ENCODE measurements at regions not wholly inside any gene's neighbourhood (a gene's known extent, or its start where the extent isn't known, plus 50 kb on each side); places are given as distances from the start of the nearest gene placed in this dataset.

DNA sequence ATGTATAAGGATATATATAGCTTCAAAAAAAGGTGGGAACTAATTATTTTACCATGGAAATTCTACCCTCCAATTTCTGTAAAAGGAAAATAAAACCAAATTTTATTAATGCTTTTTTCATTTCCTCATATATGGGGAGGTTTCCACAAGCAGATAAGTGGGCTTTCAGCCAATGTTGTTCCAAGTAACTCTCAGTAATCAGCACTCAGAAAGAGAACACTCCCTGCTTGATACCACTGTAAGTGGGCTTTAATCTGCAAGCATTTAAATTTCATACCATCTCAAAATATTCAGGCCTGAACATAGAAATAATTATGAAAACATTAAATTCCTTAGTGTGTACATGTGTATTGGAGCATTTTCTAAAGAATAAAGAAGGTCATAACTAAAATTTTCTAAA lies 827.6 kb downstream of the C12orf50 start:
- ATAC-seq (ENCODE audit: low read depth) (no peak), DNase-seq (no peak)
- no peaks in the 10 kb centered on the region for H3K79me2 ChIP-seq (ENCODE audit: control insufficient read depth, insufficient read depth, low read length)
- no peak overlapping the region for H2AFZ ChIP-seq (ENCODE audit: insufficient read depth, low read depth, low read length, poor library complexity, severe bottlenecking)
- no peaks in the 10 kb centered on the region for H3K27me3 ChIP-seq (replicated peaks in 1 of 4; ENCODE audit: control extremely low read depth in 1 of 4, control insufficient read depth in 3 of 4, insufficient read depth in 4 of 4, low read length in 3 of 4)
- no peaks in the 10 kb centered on the region for H3K4me1 ChIP-seq (ENCODE audit: control insufficient read depth in 2 of 2, insufficient read depth in 2 of 2, low read length in 2 of 2)
- H3K27me3 Mint-ChIP-seq, result no peaks in the 10 kb centered on the region
- H3K27ac ChIP-seq (ENCODE audit: low read length in 2 of 2), result no peak overlapping the region
- intact Hi-C loops (cut with micrococcal nuclease), result no loop called here
- H4K20me1 ChIP-seq (ENCODE audit: control insufficient read depth, insufficient read depth, low read length, poor library complexity, severe bottlenecking), result no peaks in the 10 kb centered on the region
- TF ChIP-seq, protein P1, sequence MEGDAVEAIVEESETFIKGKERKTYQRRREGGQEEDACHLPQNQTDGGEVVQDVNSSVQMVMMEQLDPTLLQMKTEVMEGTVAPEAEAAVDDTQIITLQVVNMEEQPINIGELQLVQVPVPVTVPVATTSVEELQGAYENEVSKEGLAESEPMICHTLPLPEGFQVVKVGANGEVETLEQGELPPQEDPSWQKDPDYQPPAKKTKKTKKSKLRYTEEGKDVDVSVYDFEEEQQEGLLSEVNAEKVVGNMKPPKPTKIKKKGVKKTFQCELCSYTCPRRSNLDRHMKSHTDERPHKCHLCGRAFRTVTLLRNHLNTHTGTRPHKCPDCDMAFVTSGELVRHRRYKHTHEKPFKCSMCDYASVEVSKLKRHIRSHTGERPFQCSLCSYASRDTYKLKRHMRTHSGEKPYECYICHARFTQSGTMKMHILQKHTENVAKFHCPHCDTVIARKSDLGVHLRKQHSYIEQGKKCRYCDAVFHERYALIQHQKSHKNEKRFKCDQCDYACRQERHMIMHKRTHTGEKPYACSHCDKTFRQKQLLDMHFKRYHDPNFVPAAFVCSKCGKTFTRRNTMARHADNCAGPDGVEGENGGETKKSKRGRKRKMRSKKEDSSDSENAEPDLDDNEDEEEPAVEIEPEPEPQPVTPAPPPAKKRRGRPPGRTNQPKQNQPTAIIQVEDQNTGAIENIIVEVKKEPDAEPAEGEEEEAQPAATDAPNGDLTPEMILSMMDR (IDR thresholded peaks at IDR 0.05), result no peak
- no peak for TF ChIP-seq EZH2 (IDR thresholded peaks at IDR 0.05; ENCODE audit: borderline replicate concordance, insufficient read depth, low read depth, low read length, poor library complexity, severe bottlenecking)
- H3K4me3 Mint-ChIP-seq, result no peak overlapping the region
- H3K9me3 Mint-ChIP-seq (ENCODE audit: insufficient read depth), result peaks cover 2% of the 10 kb centered on the region
- H3K9ac ChIP-seq (ENCODE audit: low read length), result no peak overlapping the region
- ChIA-PET POLR2A (no interaction called here), CTCF (no interaction called here)
- no peak overlapping the region for H3K4me2 ChIP-seq (replicated peaks; ENCODE audit: low read depth, low read length, poor library complexity, severe bottlenecking)
- peaks cover 0 to 5% (median 0%) of the 10 kb centered on the region in 3 donors for H3K9me3 ChIP-seq (ENCODE audit: control extremely low read depth in 1 of 3, control insufficient read depth in 2 of 3, insufficient read depth in 1 of 3, low read length in 2 of 3)
- H3K36me3 ChIP-seq (replicated peaks in 1 of 2; ENCODE audit: control extremely low read depth in 1 of 2, control insufficient read depth in 1 of 2, extremely low read depth in 1 of 2, insufficient read depth in 2 of 2, low read length in 1 of 2), result no peaks in the 10 kb centered on the region
- H3K4me1 Mint-ChIP-seq, result no peaks in the 10 kb centered on the region
- no peak overlapping the region for H3K27ac Mint-ChIP-seq
- no peak overlapping the region for H3K4me3 ChIP-seq (ENCODE audit: control extremely low read depth in 1 of 5, extremely low read depth in 1 of 5, insufficient read depth in 1 of 5, low read depth in 2 of 5, low read length in 4 of 5)

DNA sequence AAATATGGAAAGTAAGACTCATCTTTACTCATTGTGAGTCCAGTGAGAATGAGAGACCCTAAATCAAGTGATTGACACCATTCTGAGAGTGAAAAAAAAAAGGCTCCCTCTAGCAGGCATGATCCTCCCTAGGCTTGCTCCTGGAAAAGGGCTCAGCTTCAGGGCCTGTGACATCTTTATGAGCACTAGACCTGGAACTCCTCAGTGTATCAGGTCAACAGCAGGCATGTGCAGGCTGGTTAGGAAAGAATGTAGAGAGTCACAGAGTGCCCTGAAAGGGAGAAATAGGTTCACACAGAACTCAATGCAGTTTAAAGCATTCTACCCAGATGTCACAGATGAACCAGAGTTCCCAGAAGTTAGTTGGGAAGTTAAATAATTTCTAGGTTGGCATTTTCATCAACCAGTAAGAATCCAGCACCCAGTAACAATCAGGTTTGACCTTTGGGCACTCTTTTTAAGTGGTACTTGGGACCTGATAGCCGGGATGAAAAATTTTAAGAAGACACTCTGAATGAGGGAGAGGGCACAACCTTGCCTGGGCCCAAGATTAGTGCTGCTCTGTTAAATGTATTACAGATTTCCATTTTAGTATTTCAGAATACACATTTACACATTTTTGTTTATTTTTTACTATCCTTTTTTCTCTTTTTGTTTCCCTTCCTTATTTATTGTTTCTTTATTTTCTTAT lies 828.8 kb downstream of the C12orf50 start:
- intact Hi-C loops (cut with micrococcal nuclease), result no loop called here
- ATAC-seq (ENCODE audit: low read depth) (no peak), DNase-seq (no peak)
- CTCF ChIA-PET, result no interaction called here
- H2AFZ ChIP-seq (ENCODE audit: insufficient read depth, low read depth, low read length, poor library complexity, severe bottlenecking), result no peak overlapping the region
- H3K27ac ChIP-seq (ENCODE audit: low read length in 2 of 2), result no peak overlapping the region
- no peaks in the 10 kb centered on the region for H3K36me3 ChIP-seq (replicated peaks in 1 of 2; ENCODE audit: control extremely low read depth in 1 of 2, control insufficient read depth in 1 of 2, extremely low read depth in 1 of 2, insufficient read depth in 2 of 2, low read length in 1 of 2)
- H3K4me3 ChIP-seq (ENCODE audit: control extremely low read depth in 1 of 5, extremely low read depth in 1 of 5, insufficient read depth in 1 of 5, low read depth in 2 of 5, low read length in 4 of 5), result no peak overlapping the region
- Mint-ChIP-seq H3K27ac (no peak overlapping the region), H3K27me3 (no peaks in the 10 kb centered on the region), H3K9me3 (ENCODE audit: insufficient read depth) (peaks cover 2% of the 10 kb centered on the region), H3K4me1 (no peaks in the 10 kb centered on the region), H3K4me3 (no peak overlapping the region)
- H3K79me2 ChIP-seq (ENCODE audit: control insufficient read depth, insufficient read depth, low read length), result no peaks in the 10 kb centered on the region
- H3K9me3 ChIP-seq (ENCODE audit: control extremely low read depth in 1 of 3, control insufficient read depth in 2 of 3, insufficient read depth in 1 of 3, low read length in 2 of 3), result peaks cover 0 to 5% (median 0%) of the 10 kb centered on the region in 3 donors
- H3K27me3 ChIP-seq (replicated peaks in 1 of 4; ENCODE audit: control extremely low read depth in 1 of 4, control insufficient read depth in 3 of 4, insufficient read depth in 4 of 4, low read length in 3 of 4), result no peaks in the 10 kb centered on the region
- no peak for TF ChIP-seq EZH2 (IDR thresholded peaks at IDR 0.05; ENCODE audit: borderline replicate concordance, insufficient read depth, low read depth, low read length, poor library complexity, severe bottlenecking)
- TF ChIP-seq, protein P1 (IDR thresholded peaks at IDR 0.05), result no peak
- POLR2A ChIA-PET, result no interaction called here
- no peaks in the 10 kb centered on the region for H3K4me1 ChIP-seq (ENCODE audit: control insufficient read depth in 2 of 2, insufficient read depth in 2 of 2, low read length in 2 of 2)
- H3K4me2 ChIP-seq (replicated peaks; ENCODE audit: low read depth, low read length, poor library complexity, severe bottlenecking), result no peak overlapping the region
- no peak overlapping the region for H3K9ac ChIP-seq (ENCODE audit: low read length)
- no peaks in the 10 kb centered on the region for H4K20me1 ChIP-seq (ENCODE audit: control insufficient read depth, insufficient read depth, low read length, poor library complexity, severe bottlenecking)
- no CpG with 5 or more reads among the region's 1 CpG for WGBS (ENCODE audit: insufficient coverage)

All from B cell (primary cell).